ENCODE measurements at regions not wholly inside any gene's neighbourhood (a gene's known extent, or its start where the extent isn't known, plus 50 kb on each side); places are given as distances from the start of the nearest gene placed in this dataset.

- in situ Hi-C loops (cut with MboI) (no loop called here), intact Hi-C loops (cut with micrococcal nuclease; ENCODE audit: unreplicated experiment) (no loop called here)
- Histone ChIP-seq H3K79me2 (ENCODE audit: control insufficient read depth, insufficient read depth, low read length) (no peaks in the 10 kb centered on the region), H3K4me2 (ENCODE audit: control insufficient read depth, insufficient read depth) (peak overlapping the region; percentile 3; the same call in 1 of the 2 replicates), H3K4me1 (ENCODE audit: control insufficient read depth, insufficient read depth, low read length) (no peaks in the 10 kb centered on the region), H3K9me3 (replicated peaks; ENCODE audit: control insufficient read depth, insufficient read depth, low read length) (no peaks in the 10 kb centered on the region), H3K4me3 (no peak overlapping the region), H3K27ac (ENCODE audit: control insufficient read depth, insufficient read depth) (no peak overlapping the region), H3K36me3 (ENCODE audit: control insufficient read depth in 2 of 2, insufficient read depth in 2 of 2, low read length in 1 of 2) (no peaks in the 10 kb centered on the region), H4K20me1 (ENCODE audit: control insufficient read depth, insufficient read depth) (no peaks in the 10 kb centered on the region), H2AFZ (ENCODE audit: control insufficient read depth, low read depth, low read length) (0 out of 2 replicates have a peak overlapping the region, but pooled peaks have one; percentile 30), H3K9ac (ENCODE audit: control insufficient read depth, insufficient read depth, low read length) (no peak overlapping the region), H3K27me3 (replicated peaks in 1 of 2; ENCODE audit: control insufficient read depth in 2 of 2, insufficient read depth in 2 of 2, low read length in 1 of 2) (no peaks in the 10 kb centered on the region)
- CTCF ChIA-PET, result interaction anchor here (0.5 to 1.4 kb wide), 6 partner anchors 9 to 225 kb away, joined by 3 to 6 read pairs (median 3); no protein-coding TSS in a partner anchor
- FAIRE-seq, result no peak
- 0% methylated on average over 3 of the region's 3 CpGs for WGBS (ENCODE audit: insufficient coverage, insufficient replicate concordance, low lambda C conversion rate, missing lambda C conversion rate)
- TF ChIP-seq YY1 (IDR thresholded peaks at IDR 0.05; ENCODE audit: low read depth, low read length) (peak; percentile 63), ATF7 (IDR thresholded peaks at IDR 0.05; ENCODE audit: low read depth) (peak; percentile 55; the same call in 1 of the 2 replicates), ZZZ3 (IDR thresholded peaks at IDR 0.05; ENCODE audit: control insufficient read depth, insufficient read length, low read depth) (no peak), RUNX3 (IDR thresholded peaks at IDR 0.05; ENCODE audit: low read length) (peak; percentile 21; the same call in 1 of the 2 replicates), DPF2 (IDR thresholded peaks at IDR 0.05) (0 out of 2 replicates have a peak, but pooled peaks have one; percentile 54), BCL11A (IDR thresholded peaks at IDR 0.05; ENCODE audit: low read depth, low read length) (peak; percentile 47; the same call in 1 of the 2 replicates), SPI1 (IDR thresholded peaks at IDR 0.05; ENCODE audit: borderline replicate concordance, insufficient read depth, low read depth, low read length) (peak; percentile 66), PML (IDR thresholded peaks at IDR 0.05; ENCODE audit: low read length) (no peak), JUNB (IDR thresholded peaks at IDR 0.05) (peak; percentile 34; the same call in 1 of the 2 replicates), IKZF2 (IDR thresholded peaks at IDR 0.05) (peak in 1 of 2 experiments; percentile 46; a peak in 3 of 4 replicates), USF1 (IDR thresholded peaks at IDR 0.05; ENCODE audit: borderline replicate concordance, extremely low read length, insufficient read depth, low read depth, low read length) (no peak), ETV6 (conservative IDR thresholded peaks at IDR 0.05 in 1 of 2, IDR thresholded peaks at IDR 0.05 in 1 of 2; ENCODE audit: borderline replicate concordance in 1 of 2, low read depth in 1 of 2) (0 out of 4 replicates have a peak, but pooled peaks of 1 of the 2 experiments have one; percentile 26), IKZF1 (conservative IDR thresholded peaks at IDR 0.05) (peak; percentile 23; the same call in 1 of the 2 replicates), RELB (IDR thresholded peaks at IDR 0.05; ENCODE audit: low read depth) (peak; percentile 34; the same call in 1 of the 2 replicates)
- POLR2A ChIA-PET, result interaction anchor here (1.1 kb wide), 1 partner anchor 33 kb away, joined by 3 read pairs; no protein-coding TSS in a partner anchor
- no TSS peak for BruUV-seq (replicated peaks)
- SMC1A ChIA-PET (ENCODE audit: uncharacterized antibody, unreplicated experiment), result interaction anchor here (0.6 to 2.1 kb wide), 4 partner anchors 9 to 166 kb away, joined by 3 to 5 read pairs (median 4); no protein-coding TSS in a partner anchor
- DNase-seq (ENCODE audit: low read depth, low spot score), result peak; percentile 44
- RAD21 ChIA-PET (ENCODE audit: unreplicated experiment), result no interaction called here
- peak; percentile 97 for ATAC-seq
These were observed 472.0 kb upstream of the WWC1 start for GRCh38 chr5:167819406-167819805.

All from GM12878 (cell line).